GM23338 (cell line): ENCODE measurements at regions not wholly inside any gene's neighbourhood (a gene's known extent, or its start where the extent isn't known, plus 50 kb on each side); places are given as distances from the start of the nearest gene placed in this dataset.

Experiments
- ATAC-seq: fragments of 200-7000 bp; cut with Tn5 transposase; 3 replicates; pipeline ENCODE4 v1.9.1; 2020
- DNase-seq: peaks from one replicate; pipeline ENCODE4 v3.0.0-alpha.2; 2015; ENCODE audit warnings: low spot score
- H2AFZ ChIP-seq: fragments of 200-600 bp; sonication (generic); 2 replicates; pipeline ENCODE4 v1.8.0; 2016; ENCODE audit warnings: antibody characterized with exemption, mild to moderate bottlenecking, moderate library complexity
- H3F3A ChIP-seq: fragments of 200-600 bp; sonication (generic); replicated peaks from 2 replicates; pipeline ENCODE4 v1.8.0; 2017; ENCODE audit warnings: antibody characterized with exemption, mixed run types, low read depth
- H3K27ac ChIP-seq: fragments of 200-600 bp; sonication (generic); 2 replicates; pipeline ENCODE4 v1.6.1; 2016; ENCODE audit warnings: low read depth
- H3K27me3 ChIP-seq: fragments of 200-600 bp; sonication (generic); 2 replicates; pipeline ENCODE4 v1.8.0; 2016; ENCODE audit warnings: mild to moderate bottlenecking, mixed run types, moderate library complexity; ENCODE audit not compliant: insufficient read depth
- H3K36me3 ChIP-seq: fragments of 200-600 bp; sonication (generic); 2 replicates; pipeline ENCODE4 v1.8.0; 2016; ENCODE audit warnings: mild to moderate bottlenecking; ENCODE audit not compliant: insufficient read depth
- H3K4me1 ChIP-seq: fragments of 200-600 bp; sonication (generic); 2 replicates; pipeline ENCODE4 v1.8.0; 2016; ENCODE audit warnings: mild to moderate bottlenecking, moderate library complexity; ENCODE audit not compliant: insufficient read depth
- H3K4me2 ChIP-seq: fragments of 200-600 bp; sonication (generic); 2 replicates; pipeline ENCODE4 v1.7.1; 2017; ENCODE audit warnings: mixed run types
- H3K4me3 ChIP-seq: fragments of 200-600 bp; sonication (generic); 2 replicates; pipeline ENCODE4 v1.6.1; 2016; ENCODE audit warnings: mixed run types
- H3K79me2 ChIP-seq: fragments of 200-600 bp; sonication (generic); replicated peaks from 2 replicates; pipeline ENCODE4 v1.8.0; 2017; ENCODE audit warnings: mild to moderate bottlenecking; ENCODE audit not compliant: insufficient read depth
- H3K9me2 ChIP-seq: fragments of 200-600 bp; sonication (generic); 2 replicates; pipeline ENCODE4 v1.8.0; 2017; ENCODE audit not compliant: insufficient read depth
- H4K20me1 ChIP-seq: fragments of 200-600 bp; sonication (generic); replicated peaks from 2 replicates; pipeline ENCODE4 v1.8.0; 2017; ENCODE audit warnings: mild to moderate bottlenecking; ENCODE audit not compliant: insufficient read depth
- H3K27ac Mint-ChIP-seq: 2 replicates; pipeline ENCODE4 v1.8.0; 2020; ENCODE audit warnings: inconsistent platforms, mild to moderate bottlenecking, moderate library complexity, mixed read lengths
- H3K27me3 Mint-ChIP-seq: 3 replicates; pipeline ENCODE4 v1.8.0; 2022; ENCODE audit warnings: low read depth, mild to moderate bottlenecking, moderate library complexity, mixed read lengths, inconsistent platforms; ENCODE audit not compliant: insufficient read depth, poor library complexity
- H3K36me3 Mint-ChIP-seq: 3 replicates; pipeline ENCODE4 v1.8.0; 2021; ENCODE audit warnings: low read depth, mild to moderate bottlenecking, inconsistent platforms, moderate library complexity, mixed read lengths
- H3K4me1 Mint-ChIP-seq: 3 replicates; pipeline ENCODE4 v1.8.0; 2020; ENCODE audit warnings: mild to moderate bottlenecking, inconsistent platforms, mixed read lengths
- H3K4me3 Mint-ChIP-seq: 3 replicates; pipeline ENCODE4 v1.8.0; 2021; ENCODE audit warnings: moderate library complexity, mild to moderate bottlenecking, inconsistent platforms, mixed read lengths
- H3K9me3 Mint-ChIP-seq: 3 replicates; pipeline ENCODE4 v1.8.0; 2020; ENCODE audit warnings: moderate library complexity, mild to moderate bottlenecking, inconsistent platforms, mixed read lengths
- CREB1 ChIP-seq: fragments of 250-450 bp; sonication (Bioruptor Pico); IDR thresholded peaks from 2 replicates; pipeline ENCODE4 v1.5.0; 2020; ENCODE audit warnings: low read depth, mild to moderate bottlenecking, moderate library complexity
- CTCF ChIP-seq, 2 experiments: fragments of 200-600 bp in 1 of 2; sonication (generic) in 1 of 2; conservative IDR thresholded peaks; 2 replicates each; pipeline versions ENCODE4 v1.5.1 to v1.6.1; 2016 to 2017; ENCODE audit warnings: antibody characterized with exemption in 2 of 2, low read depth in 2 of 2, mild to moderate bottlenecking in 2 of 2, moderate library complexity in 1 of 2
- ZNF462 ChIP-seq: fragments of 250-450 bp; sonication (Bioruptor Pico); IDR thresholded peaks from 2 replicates; pipeline ENCODE4 v1.5.0; 2020; ENCODE audit warnings: mild to moderate bottlenecking, moderate library complexity

- TF ChIP-seq ZNF462 (CRISPR knock-in tag), result no peak
Measured at GRCh38 chr1:192904438-192904895, 95.6 kb downstream of the RGS2 start (continued).

- Mint-ChIP-seq H3K27ac (no peak overlapping the region), H3K9me3 (peaks cover 4% of the 10 kb centered on the region; the same call in 2 of the 3 replicates), H3K27me3 (no peaks in the 10 kb centered on the region), H3K4me3 (no peak overlapping the region), H3K4me1 (peaks cover 3% of the 10 kb centered on the region; the same call in 1 of the 3 replicates), H3K36me3 (no peaks in the 10 kb centered on the region)
- Histone ChIP-seq H3K27ac (no peak overlapping the region), H3K4me1 (no peaks in the 10 kb centered on the region), H2AFZ (no peak overlapping the region), H3K4me2 (no peak overlapping the region), H3K36me3 (no peaks in the 10 kb centered on the region), H3F3A (no peaks in the 10 kb centered on the region), H3K79me2 (no peaks in the 10 kb centered on the region), H3K4me3 (no peak overlapping the region), H3K9me2 (no peaks in the 10 kb centered on the region), H3K27me3 (no peaks in the 10 kb centered on the region), H4K20me1 (no peaks in the 10 kb centered on the region)
- TF ChIP-seq CREB1 (CRISPR knock-in tag) (no peak), CTCF (conservative IDR thresholded peaks at IDR 0.05; ENCODE audit: low read depth in 2 of 2) (no peak)
- ATAC-seq, result no peak
- DNase-seq, result no peak
Measured at GRCh38 chr1:192905049-192905448, 96.2 kb downstream of the RGS2 start.
